Sciatic nerve (tissue), 2 donors: ENCODE measurements at regions not wholly inside any gene's neighbourhood (a gene's known extent, or its start where the extent isn't known, plus 50 kb on each side); places are given as distances from the start of the nearest gene placed in this dataset.

Experiments used
- ATAC-seq: fragments of 200-7000 bp; cut with Tn5 transposase; one replicate; pipeline ENCODE4 v1.9.1; 2020; ENCODE audit warnings: mild to moderate bottlenecking, moderate library complexity
- DNase-seq: peaks from one replicate; pipeline ENCODE4 v3.0.0-alpha.2; 2020; ENCODE audit warnings: low spot score
- intact Hi-C: fragments of 100-400 bp; cut with DNase I; formaldehyde crosslinking; loops from one replicate; pipeline ENCODE4 v1.14.2; 2022
- donor health status: DM: no; HTN: no; CAD: no.
- donor health status: DM: no; HTN: no; CAD: no.

- DNase-seq = no peak
- intact Hi-C loops = no loop called here
- no peak for ATAC-seq
Measured at GRCh38 chr16:49130397-49130796, 151.2 kb downstream of the CBLN1 start.

GRCh38 chr16:49129935-49130334 lies 151.7 kb downstream of the CBLN1 start:
- ATAC-seq (no peak), DNase-seq (no peak)
- intact Hi-C loops = no loop called here

GRCh38 chr16:49128740-49129139 lies 152.9 kb downstream of the CBLN1 start:
- intact Hi-C loops = no loop called here
- DNase-seq (no peak), ATAC-seq (no peak)

GRCh38 chr16:49127103-49127502 lies 154.5 kb downstream of the CBLN1 start:
- ATAC-seq (no peak), DNase-seq (no peak)
- intact Hi-C loops = no loop called here

- no peak for DNase-seq
- intact Hi-C loops = no loop called here
- ATAC-seq = no peak
Measured at GRCh38 chr16:49121636-49122035, 160.0 kb downstream of the CBLN1 start.

GRCh38 chr16:49120631-49121030 lies 161.0 kb downstream of the CBLN1 start:
- no peak for DNase-seq
- no peak for ATAC-seq
- intact Hi-C loops = no loop called here

- no peak for ATAC-seq
- intact Hi-C loops = no loop called here
- no peak for DNase-seq
Measured at GRCh38 chr16:49116873-49117272, 164.8 kb downstream of the CBLN1 start.

GRCh38 chr16:49115956-49116355 lies 165.7 kb downstream of the CBLN1 start:
- DNase-seq = no peak
- intact Hi-C loops = no loop called here

GRCh38 chr16:49112754-49113153 lies 168.9 kb downstream of the CBLN1 start:
- DNase-seq = no peak
- ATAC-seq = peak; percentile 53
- intact Hi-C loops = no loop called here

More at GRCh38 chr16:49115956-49116355, 165.7 kb downstream of the CBLN1 start:
- ATAC-seq = no peak

GRCh38 chr16:49111351-49111750 lies 170.3 kb downstream of the CBLN1 start:
- ATAC-seq (no peak), DNase-seq (no peak)
- intact Hi-C loops = no loop called here

- no peak for DNase-seq
- intact Hi-C loops = no loop called here
- ATAC-seq = no peak
Measured at GRCh38 chr16:49108611-49109010, 173.0 kb downstream of the CBLN1 start.

GRCh38 chr16:49103298-49103697 lies 178.3 kb downstream of the CBLN1 start:
- ATAC-seq (no peak), DNase-seq (no peak)
- intact Hi-C loops = no loop called here

- intact Hi-C loops = no loop called here
Measured at GRCh38 chr16:49101997-49102396, 179.6 kb downstream of the CBLN1 start.

GRCh38 chr16:49100366-49100765 lies 181.3 kb downstream of the CBLN1 start:
- DNase-seq (no peak), ATAC-seq (no peak)
- intact Hi-C loops = no loop called here

More at GRCh38 chr16:49101997-49102396, 179.6 kb downstream of the CBLN1 start:
- ATAC-seq = no peak
- DNase-seq = no peak

GRCh38 chr16:49097964-49098363 lies 183.7 kb downstream of the CBLN1 start:
- intact Hi-C loops = no loop called here
- ATAC-seq (no peak), DNase-seq (no peak)

GRCh38 chr16:49096176-49096945 lies 185.3 kb downstream of the CBLN1 start:
- DNase-seq = no peak
- ATAC-seq = no peak
- intact Hi-C loops = no loop called here

GRCh38 chr16:49095539-49095938 lies 186.1 kb downstream of the CBLN1 start:
- DNase-seq (no peak), ATAC-seq (no peak)
- intact Hi-C loops = no loop called here

- ATAC-seq = no peak
- DNase-seq = no peak
- intact Hi-C loops = no loop called here
Measured at GRCh38 chr16:49094471-49094870, 187.2 kb downstream of the CBLN1 start.

- intact Hi-C loops = no loop called here
- ATAC-seq (no peak), DNase-seq (no peak)
Measured at GRCh38 chr16:49093939-49094338, 187.7 kb downstream of the CBLN1 start.

GRCh38 chr16:49092704-49093103 lies 188.9 kb downstream of the CBLN1 start:
- ATAC-seq (no peak), DNase-seq (no peak)
- intact Hi-C loops = no loop called here

- ATAC-seq (no peak), DNase-seq (no peak)
- intact Hi-C loops = no loop called here
Measured at GRCh38 chr16:49089533-49089932, 192.1 kb downstream of the CBLN1 start.
